Activated T-cell treated with anti-CD3 and anti-CD28 coated beads, Interleukin-2, amount 50 U/mL, for 24 hours (primary cell): ENCODE measurements at regions not wholly inside any gene's neighbourhood (a gene's known extent, or its start where the extent isn't known, plus 50 kb on each side); places are given as distances from the start of the nearest gene placed in this dataset.

Source experiments
- DNase-seq: peaks from one replicate; pipeline ENCODE4 v3.0.0-alpha.2; 2020
- H3K27ac Mint-ChIP-seq: 2 replicates; pipeline ENCODE4 v1.8.0; 2020; ENCODE audit warnings: mild to moderate bottlenecking, mixed read lengths
- H3K27me3 Mint-ChIP-seq: 2 replicates; pipeline ENCODE4 v1.8.0; 2020; ENCODE audit warnings: mixed read lengths
- H3K36me3 Mint-ChIP-seq: 2 replicates; pipeline ENCODE4 v1.8.0; 2020; ENCODE audit warnings: low read depth, mixed read lengths
- H3K4me1 Mint-ChIP-seq: 2 replicates; pipeline ENCODE4 v1.8.0; 2020; ENCODE audit warnings: low read depth, mixed read lengths
- H3K4me3 Mint-ChIP-seq: 2 replicates; pipeline ENCODE4 v1.8.0; 2020; ENCODE audit warnings: mild to moderate bottlenecking, moderate library complexity, mixed read lengths
- H3K9me3 Mint-ChIP-seq: 2 replicates; pipeline ENCODE4 v1.8.0; 2020; ENCODE audit warnings: mixed read lengths

GRCh38 chr6:139654888-139655782 lies 280.7 kb upstream of the CITED2 start:
- H3K27ac Mint-ChIP-seq = no peak overlapping the region
- H3K9me3 Mint-ChIP-seq = no peaks in the 10 kb centered on the region
- H3K27me3 Mint-ChIP-seq = no peaks in the 10 kb centered on the region
- no peaks in the 10 kb centered on the region for H3K4me1 Mint-ChIP-seq
- H3K4me3 Mint-ChIP-seq = no peak overlapping the region
- DNase-seq = no peak
- no peaks in the 10 kb centered on the region for H3K36me3 Mint-ChIP-seq

- Mint-ChIP-seq H3K36me3 (no peaks in the 10 kb centered on the region), H3K27me3 (no peaks in the 10 kb centered on the region), H3K4me3 (no peak overlapping the region), H3K9me3 (no peaks in the 10 kb centered on the region), H3K4me1 (no peaks in the 10 kb centered on the region), H3K27ac (no peak overlapping the region)
- no peak for DNase-seq
Measured at GRCh38 chr6:139654309-139654708, 279.9 kb upstream of the CITED2 start.

- no peak overlapping the region for H3K27ac Mint-ChIP-seq
- peaks cover 1% of the 10 kb centered on the region for H3K4me1 Mint-ChIP-seq
- H3K36me3 Mint-ChIP-seq = no peaks in the 10 kb centered on the region
- no peaks in the 10 kb centered on the region for H3K9me3 Mint-ChIP-seq
- no peak overlapping the region for H3K4me3 Mint-ChIP-seq
- no peak for DNase-seq
- H3K27me3 Mint-ChIP-seq = no peaks in the 10 kb centered on the region
Measured at GRCh38 chr6:139653111-139653510, 278.7 kb upstream of the CITED2 start.

- Mint-ChIP-seq H3K27ac (no peak overlapping the region), H3K36me3 (no peaks in the 10 kb centered on the region), H3K4me1 (peaks cover 1% of the 10 kb centered on the region), H3K4me3 (no peak overlapping the region), H3K27me3 (no peaks in the 10 kb centered on the region), H3K9me3 (peaks cover 4% of the 10 kb centered on the region)
- no peak for DNase-seq
Measured at GRCh38 chr6:139650941-139651340, 276.5 kb upstream of the CITED2 start.

- no peak overlapping the region for H3K4me3 Mint-ChIP-seq
- no peak for DNase-seq
- H3K27ac Mint-ChIP-seq = no peak overlapping the region
- no peaks in the 10 kb centered on the region for H3K27me3 Mint-ChIP-seq
- peaks cover 1% of the 10 kb centered on the region for H3K4me1 Mint-ChIP-seq
- H3K36me3 Mint-ChIP-seq = no peaks in the 10 kb centered on the region
- peaks cover 4% of the 10 kb centered on the region for H3K9me3 Mint-ChIP-seq
Measured at GRCh38 chr6:139649732-139650131, 275.3 kb upstream of the CITED2 start.

GRCh38 chr6:139649128-139649527 lies 274.7 kb upstream of the CITED2 start:
- peaks cover 1% of the 10 kb centered on the region for H3K4me1 Mint-ChIP-seq
- no peaks in the 10 kb centered on the region for H3K27me3 Mint-ChIP-seq
- H3K4me3 Mint-ChIP-seq = no peak overlapping the region
- peaks cover 4% of the 10 kb centered on the region for H3K9me3 Mint-ChIP-seq
- DNase-seq = no peak
- no peaks in the 10 kb centered on the region for H3K36me3 Mint-ChIP-seq
- H3K27ac Mint-ChIP-seq = no peak overlapping the region

GRCh38 chr6:139648430-139649000 lies 274.1 kb upstream of the CITED2 start:
- no peak overlapping the region for H3K4me3 Mint-ChIP-seq
- H3K27me3 Mint-ChIP-seq = no peaks in the 10 kb centered on the region

GRCh38 chr6:139647841-139648240 lies 273.4 kb upstream of the CITED2 start:
- Mint-ChIP-seq H3K4me1 (peaks cover 1% of the 10 kb centered on the region), H3K27me3 (no peaks in the 10 kb centered on the region), H3K4me3 (no peak overlapping the region), H3K27ac (no peak overlapping the region), H3K36me3 (no peaks in the 10 kb centered on the region), H3K9me3 (peaks cover 4% of the 10 kb centered on the region)
- DNase-seq = no peak

More at GRCh38 chr6:139648430-139649000, 274.1 kb upstream of the CITED2 start:
- peaks cover 4% of the 10 kb centered on the region for H3K9me3 Mint-ChIP-seq
- peaks cover 1% of the 10 kb centered on the region for H3K4me1 Mint-ChIP-seq
- H3K27ac Mint-ChIP-seq = no peak overlapping the region
- no peak for DNase-seq
- no peaks in the 10 kb centered on the region for H3K36me3 Mint-ChIP-seq

- no peak overlapping the region for H3K27ac Mint-ChIP-seq
- H3K4me3 Mint-ChIP-seq = no peak overlapping the region
- H3K27me3 Mint-ChIP-seq = no peaks in the 10 kb centered on the region
- peaks cover 4% of the 10 kb centered on the region for H3K9me3 Mint-ChIP-seq
- no peaks in the 10 kb centered on the region for H3K36me3 Mint-ChIP-seq
- DNase-seq = no peak
- peaks cover 1% of the 10 kb centered on the region for H3K4me1 Mint-ChIP-seq
Measured at GRCh38 chr6:139647016-139647415, 272.6 kb upstream of the CITED2 start.

- Mint-ChIP-seq H3K9me3 (peaks cover 4% of the 10 kb centered on the region), H3K27me3 (peaks cover 7% of the 10 kb centered on the region), H3K27ac (no peak overlapping the region), H3K36me3 (no peaks in the 10 kb centered on the region), H3K4me1 (peaks cover 9% of the 10 kb centered on the region), H3K4me3 (no peak overlapping the region)
- DNase-seq = no peak
Measured at GRCh38 chr6:139644821-139645220, 270.4 kb upstream of the CITED2 start.

- Mint-ChIP-seq H3K9me3 (peaks cover 4% of the 10 kb centered on the region), H3K4me1 (peaks cover 9% of the 10 kb centered on the region), H3K36me3 (no peaks in the 10 kb centered on the region), H3K27ac (no peak overlapping the region), H3K27me3 (peaks cover 9% of the 10 kb centered on the region), H3K4me3 (no peak overlapping the region)
- no peak for DNase-seq
Measured at GRCh38 chr6:139643986-139644385, 269.5 kb upstream of the CITED2 start.

- H3K4me1 Mint-ChIP-seq = peaks cover 8% of the 10 kb centered on the region
- H3K4me3 Mint-ChIP-seq = no peak overlapping the region
- no peaks in the 10 kb centered on the region for H3K36me3 Mint-ChIP-seq
- peaks cover 9% of the 10 kb centered on the region for H3K27me3 Mint-ChIP-seq
- H3K27ac Mint-ChIP-seq = no peak overlapping the region
- peaks cover 4% of the 10 kb centered on the region for H3K9me3 Mint-ChIP-seq
- no peak for DNase-seq
Measured at GRCh38 chr6:139642346-139642745, 267.9 kb upstream of the CITED2 start.

GRCh38 chr6:139641376-139641775 lies 266.9 kb upstream of the CITED2 start:
- no peak for DNase-seq
- Mint-ChIP-seq H3K4me1 (peaks cover 8% of the 10 kb centered on the region), H3K27me3 (peaks cover 13% of the 10 kb centered on the region), H3K9me3 (no peaks in the 10 kb centered on the region), H3K4me3 (no peak overlapping the region), H3K27ac (no peak overlapping the region), H3K36me3 (no peaks in the 10 kb centered on the region)

- Mint-ChIP-seq H3K27me3 (peaks cover 14% of the 10 kb centered on the region), H3K36me3 (no peaks in the 10 kb centered on the region), H3K27ac (no peak overlapping the region), H3K9me3 (no peaks in the 10 kb centered on the region), H3K4me3 (no peak overlapping the region), H3K4me1 (peaks cover 8% of the 10 kb centered on the region)
- DNase-seq = no peak
Measured at GRCh38 chr6:139640921-139641320, 266.5 kb upstream of the CITED2 start.

- no peak overlapping the region for H3K4me3 Mint-ChIP-seq
- no peak for DNase-seq
- H3K27me3 Mint-ChIP-seq = peaks cover 19% of the 10 kb centered on the region
- no peaks in the 10 kb centered on the region for H3K36me3 Mint-ChIP-seq
- peaks cover 8% of the 10 kb centered on the region for H3K4me1 Mint-ChIP-seq
- no peak overlapping the region for H3K27ac Mint-ChIP-seq
- no peaks in the 10 kb centered on the region for H3K9me3 Mint-ChIP-seq
Measured at GRCh38 chr6:139640448-139640847, 266.0 kb upstream of the CITED2 start.
